ENCODE measurements at regions not wholly inside any gene's neighbourhood (a gene's known extent, or its start where the extent isn't known, plus 50 kb on each side); places are given as distances from the start of the nearest gene placed in this dataset.

DNA sequence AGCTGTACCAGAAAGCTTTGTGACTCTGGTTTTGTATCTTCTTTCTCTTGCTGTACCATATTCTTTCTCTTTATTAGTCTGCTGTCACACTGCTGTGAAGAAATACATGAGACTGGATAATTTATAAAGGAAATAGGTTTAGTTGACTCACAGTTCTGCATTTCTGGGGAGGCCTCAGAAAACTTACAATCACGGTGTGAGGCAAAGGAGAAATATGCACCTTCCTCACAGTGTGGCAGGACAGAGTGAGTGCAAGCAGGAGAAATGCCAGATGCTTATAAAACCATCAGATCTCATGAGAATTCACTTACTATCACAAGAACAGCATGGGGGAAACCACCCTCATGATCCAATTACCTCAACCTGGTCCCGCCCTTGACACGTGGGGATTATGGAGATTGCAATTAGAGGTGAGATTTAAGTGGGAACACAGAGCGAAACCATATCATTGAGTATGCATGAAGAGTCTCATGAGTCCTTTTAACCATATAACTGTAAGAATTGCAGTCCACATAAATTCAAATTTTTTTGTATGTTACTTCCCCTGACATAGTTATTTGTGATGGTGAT, 67.4 kb upstream of the INPP4B start:
- Mint-ChIP-seq H3K4me1 (ENCODE audit: low read depth) (no peaks in the 10 kb centered on the region), H3K9me3 (ENCODE audit: low read depth) (peaks cover 1% of the 10 kb centered on the region), H3K27ac (ENCODE audit: unreplicated experiment) (no peak overlapping the region), H3K27me3 (ENCODE audit: low read depth) (peaks cover 7% of the 10 kb centered on the region), H3K36me3 (ENCODE audit: low read depth) (no peaks in the 10 kb centered on the region), H3K4me3 (ENCODE audit: unreplicated experiment) (no peak overlapping the region)
- TF ChIP-seq, protein P1, sequence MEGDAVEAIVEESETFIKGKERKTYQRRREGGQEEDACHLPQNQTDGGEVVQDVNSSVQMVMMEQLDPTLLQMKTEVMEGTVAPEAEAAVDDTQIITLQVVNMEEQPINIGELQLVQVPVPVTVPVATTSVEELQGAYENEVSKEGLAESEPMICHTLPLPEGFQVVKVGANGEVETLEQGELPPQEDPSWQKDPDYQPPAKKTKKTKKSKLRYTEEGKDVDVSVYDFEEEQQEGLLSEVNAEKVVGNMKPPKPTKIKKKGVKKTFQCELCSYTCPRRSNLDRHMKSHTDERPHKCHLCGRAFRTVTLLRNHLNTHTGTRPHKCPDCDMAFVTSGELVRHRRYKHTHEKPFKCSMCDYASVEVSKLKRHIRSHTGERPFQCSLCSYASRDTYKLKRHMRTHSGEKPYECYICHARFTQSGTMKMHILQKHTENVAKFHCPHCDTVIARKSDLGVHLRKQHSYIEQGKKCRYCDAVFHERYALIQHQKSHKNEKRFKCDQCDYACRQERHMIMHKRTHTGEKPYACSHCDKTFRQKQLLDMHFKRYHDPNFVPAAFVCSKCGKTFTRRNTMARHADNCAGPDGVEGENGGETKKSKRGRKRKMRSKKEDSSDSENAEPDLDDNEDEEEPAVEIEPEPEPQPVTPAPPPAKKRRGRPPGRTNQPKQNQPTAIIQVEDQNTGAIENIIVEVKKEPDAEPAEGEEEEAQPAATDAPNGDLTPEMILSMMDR (IDR thresholded peaks at IDR 0.05) = no peak
- no peak for DNase-seq (ENCODE audit: low spot score)

DNA sequence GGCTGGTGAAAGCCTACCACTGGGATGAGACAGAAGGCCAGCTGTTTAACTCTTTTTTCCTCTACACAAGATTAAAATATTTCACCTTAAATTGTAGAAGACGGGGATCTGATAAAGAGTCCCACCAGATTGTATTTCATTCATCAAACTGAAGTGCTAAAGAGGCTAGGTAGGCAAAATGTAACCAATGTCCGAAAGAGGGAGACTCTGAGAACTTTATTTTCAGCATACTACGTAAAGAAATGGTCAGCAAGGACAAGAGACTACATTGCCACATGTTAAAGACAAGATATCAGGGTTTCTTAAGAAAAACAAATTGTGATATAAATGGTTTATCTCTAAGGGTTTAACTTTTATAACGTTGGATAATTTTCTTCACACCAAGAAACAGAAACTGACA, 71.6 kb upstream of the INPP4B start:
- H3K4me3 Mint-ChIP-seq (ENCODE audit: unreplicated experiment) = no peak overlapping the region
- no peaks in the 10 kb centered on the region for H3K36me3 Mint-ChIP-seq (ENCODE audit: low read depth)
- H3K9me3 Mint-ChIP-seq (ENCODE audit: low read depth) = peaks cover 2% of the 10 kb centered on the region

DNA sequence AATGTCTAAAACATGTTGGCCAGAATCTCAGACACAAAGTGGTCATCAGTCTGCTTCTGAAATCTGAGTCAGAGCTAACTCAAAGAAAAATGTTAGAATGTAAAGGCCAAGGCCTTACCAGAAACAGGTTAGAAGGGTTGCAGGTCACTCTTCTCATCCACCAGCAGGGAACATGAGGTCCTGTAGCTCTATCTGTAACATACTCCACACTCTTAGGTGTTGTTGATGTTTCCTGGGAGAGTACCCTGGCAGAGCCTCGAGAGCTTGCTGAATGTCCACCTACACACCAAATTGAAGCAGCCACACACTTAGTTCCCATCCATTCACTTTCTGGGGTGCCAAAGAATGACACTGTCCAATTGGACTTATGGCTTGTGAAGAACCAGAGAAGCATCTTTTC, 76.6 kb upstream of the INPP4B start:
- Mint-ChIP-seq H3K4me3 (ENCODE audit: unreplicated experiment) (no peak overlapping the region), H3K4me1 (ENCODE audit: low read depth) (no peaks in the 10 kb centered on the region), H3K36me3 (ENCODE audit: low read depth) (no peaks in the 10 kb centered on the region), H3K27ac (ENCODE audit: unreplicated experiment) (no peak overlapping the region), H3K9me3 (ENCODE audit: low read depth) (peaks cover 2% of the 10 kb centered on the region), H3K27me3 (ENCODE audit: low read depth) (peaks cover 3% of the 10 kb centered on the region)
- DNase-seq (ENCODE audit: low spot score) = no peak
- TF ChIP-seq, protein P1 (IDR thresholded peaks at IDR 0.05) = no peak

More for the DNA sequence above, 71.6 kb upstream of the INPP4B start:
- TF ChIP-seq, protein P1 (IDR thresholded peaks at IDR 0.05) = no peak
- H3K4me1 Mint-ChIP-seq (ENCODE audit: low read depth) = no peaks in the 10 kb centered on the region
- H3K27me3 Mint-ChIP-seq (ENCODE audit: low read depth) = peaks cover 2% of the 10 kb centered on the region
- DNase-seq (ENCODE audit: low spot score) = no peak
- no peak overlapping the region for H3K27ac Mint-ChIP-seq (ENCODE audit: unreplicated experiment)

DNA sequence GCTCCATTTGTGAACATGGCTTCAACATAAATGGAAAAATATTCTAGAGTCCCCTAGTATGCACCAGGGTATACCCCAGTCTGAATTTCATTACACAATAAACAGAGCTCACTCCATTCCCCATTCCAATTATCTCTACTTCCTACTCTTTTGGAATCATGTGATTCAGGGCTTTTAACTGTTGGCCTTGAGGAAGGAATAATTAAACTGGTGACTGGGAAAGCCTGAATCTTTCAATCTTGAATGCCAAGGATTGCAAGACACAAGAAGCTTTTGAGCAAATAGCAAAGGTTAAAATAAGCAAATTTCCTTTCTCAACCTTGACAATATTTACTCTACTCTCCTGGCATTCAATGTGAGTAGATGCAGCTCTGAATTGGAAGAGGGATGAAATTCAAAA, 77.5 kb upstream of the INPP4B start:
- Mint-ChIP-seq H3K4me1 (ENCODE audit: low read depth) (no peaks in the 10 kb centered on the region), H3K36me3 (ENCODE audit: low read depth) (no peaks in the 10 kb centered on the region), H3K27ac (ENCODE audit: unreplicated experiment) (no peak overlapping the region), H3K9me3 (ENCODE audit: low read depth) (peaks cover 2% of the 10 kb centered on the region), H3K4me3 (ENCODE audit: unreplicated experiment) (no peak overlapping the region), H3K27me3 (ENCODE audit: low read depth) (peaks cover 3% of the 10 kb centered on the region)
- TF ChIP-seq, protein P1 (IDR thresholded peaks at IDR 0.05) = no peak
- DNase-seq (ENCODE audit: low spot score) = no peak

DNA sequence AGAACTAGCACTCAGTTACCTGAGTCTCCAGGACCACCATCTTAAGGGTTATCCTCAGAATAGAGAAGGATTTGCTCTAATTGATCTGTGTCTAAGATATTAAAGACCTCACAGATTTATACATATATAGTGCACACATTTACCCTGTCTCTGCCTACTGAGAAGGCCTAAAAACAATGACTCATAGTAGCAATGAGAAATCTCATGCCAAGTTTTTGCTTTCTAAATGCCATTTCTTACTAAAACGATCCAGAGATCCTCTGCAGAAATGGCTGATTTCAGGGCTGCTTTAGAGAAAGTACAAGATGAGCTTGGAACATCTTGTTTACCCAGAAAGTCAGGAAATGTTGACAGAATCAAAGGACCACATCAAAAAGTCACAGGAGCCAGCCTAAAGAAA, 79.1 kb upstream of the INPP4B start:
- peaks cover 3% of the 10 kb centered on the region for H3K27me3 Mint-ChIP-seq (ENCODE audit: low read depth)
- H3K4me3 Mint-ChIP-seq (ENCODE audit: unreplicated experiment) = no peak overlapping the region
- H3K27ac Mint-ChIP-seq (ENCODE audit: unreplicated experiment) = no peak overlapping the region
- peaks cover 2% of the 10 kb centered on the region for H3K9me3 Mint-ChIP-seq (ENCODE audit: low read depth)
- TF ChIP-seq, protein P1 (IDR thresholded peaks at IDR 0.05) = no peak
- no peak for DNase-seq (ENCODE audit: low spot score)
- H3K36me3 Mint-ChIP-seq (ENCODE audit: low read depth) = no peaks in the 10 kb centered on the region
- H3K4me1 Mint-ChIP-seq (ENCODE audit: low read depth) = no peaks in the 10 kb centered on the region
